ENCODE measurements at regions not wholly inside any gene's neighbourhood (a gene's known extent, or its start where the extent isn't known, plus 50 kb on each side); places are given as distances from the start of the nearest gene placed in this dataset.

GRCh38 chr10:83667594-83667993 lies 471.7 kb upstream of the GHITM start:
- TF ChIP-seq CTCF (IDR thresholded peaks at IDR 0.05): no peak

GRCh38 chr10:83673316-83673715 lies 466.0 kb upstream of the GHITM start:
- TF ChIP-seq CTCF (IDR thresholded peaks at IDR 0.05): no peak

- TF ChIP-seq CTCF (IDR thresholded peaks at IDR 0.05): no peak
These were observed 461.5 kb upstream of the GHITM start for GRCh38 chr10:83677795-83678194.

GRCh38 chr10:83678850-83679249 lies 460.5 kb upstream of the GHITM start:
- no peak for TF ChIP-seq CTCF (IDR thresholded peaks at IDR 0.05)

GRCh38 chr10:83680470-83680891 lies 458.8 kb upstream of the GHITM start:
- TF ChIP-seq CTCF (IDR thresholded peaks at IDR 0.05): no peak

GRCh38 chr10:83682414-83682813 lies 456.9 kb upstream of the GHITM start:
- no peak for TF ChIP-seq CTCF (IDR thresholded peaks at IDR 0.05)

- no peak for TF ChIP-seq CTCF (IDR thresholded peaks at IDR 0.05)
These were observed 453.9 kb upstream of the GHITM start for GRCh38 chr10:83685458-83685857.
